ENCODE measurements at regions not wholly inside any gene's neighbourhood (a gene's known extent, or its start where the extent isn't known, plus 50 kb on each side); places are given as distances from the start of the nearest gene placed in this dataset.
"Not testable (repeated sequence)": the region's sequence is repeated elsewhere in the genome, so short reads cannot be mapped to it uniquely, and the experiment has no call there.

DNA sequence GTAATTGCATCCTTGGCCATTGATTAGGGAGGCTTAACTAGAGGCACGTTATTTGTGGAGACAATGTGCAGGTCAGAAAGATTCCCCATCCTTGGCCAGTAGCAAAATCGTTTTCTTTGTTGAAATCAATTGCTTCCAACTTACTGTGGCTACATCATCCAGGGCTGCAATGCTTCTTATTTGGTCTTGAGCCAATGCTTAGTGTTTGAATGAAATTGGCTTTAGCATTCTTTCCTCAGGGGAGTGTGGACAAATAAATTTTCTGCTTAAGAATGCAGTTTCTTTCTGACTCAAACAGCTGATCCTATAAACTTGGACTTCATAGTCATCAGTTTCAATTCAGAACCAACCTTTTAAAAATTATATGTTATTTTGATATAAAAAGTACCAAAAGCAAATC is 95.6 kb downstream of the ARHGAP11B start:
- TF ChIP-seq, protein P1, sequence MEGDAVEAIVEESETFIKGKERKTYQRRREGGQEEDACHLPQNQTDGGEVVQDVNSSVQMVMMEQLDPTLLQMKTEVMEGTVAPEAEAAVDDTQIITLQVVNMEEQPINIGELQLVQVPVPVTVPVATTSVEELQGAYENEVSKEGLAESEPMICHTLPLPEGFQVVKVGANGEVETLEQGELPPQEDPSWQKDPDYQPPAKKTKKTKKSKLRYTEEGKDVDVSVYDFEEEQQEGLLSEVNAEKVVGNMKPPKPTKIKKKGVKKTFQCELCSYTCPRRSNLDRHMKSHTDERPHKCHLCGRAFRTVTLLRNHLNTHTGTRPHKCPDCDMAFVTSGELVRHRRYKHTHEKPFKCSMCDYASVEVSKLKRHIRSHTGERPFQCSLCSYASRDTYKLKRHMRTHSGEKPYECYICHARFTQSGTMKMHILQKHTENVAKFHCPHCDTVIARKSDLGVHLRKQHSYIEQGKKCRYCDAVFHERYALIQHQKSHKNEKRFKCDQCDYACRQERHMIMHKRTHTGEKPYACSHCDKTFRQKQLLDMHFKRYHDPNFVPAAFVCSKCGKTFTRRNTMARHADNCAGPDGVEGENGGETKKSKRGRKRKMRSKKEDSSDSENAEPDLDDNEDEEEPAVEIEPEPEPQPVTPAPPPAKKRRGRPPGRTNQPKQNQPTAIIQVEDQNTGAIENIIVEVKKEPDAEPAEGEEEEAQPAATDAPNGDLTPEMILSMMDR (IDR thresholded peaks at IDR 0.05): not testable (repeated sequence)
- TF ChIP-seq POLR2A (IDR thresholded peaks at IDR 0.05): not testable (repeated sequence)

Measured in esophagus squamous epithelium (tissue), 4 donors.